ENCODE measurements at regions not wholly inside any gene's neighbourhood (a gene's known extent, or its start where the extent isn't known, plus 50 kb on each side); places are given as distances from the start of the nearest gene placed in this dataset.

- no peak for TF ChIP-seq CTCF (conservative IDR thresholded peaks at IDR 0.05; ENCODE audit: low read depth, low read length)
- no peak for TF ChIP-seq EZH2 (IDR thresholded peaks at IDR 0.05; ENCODE audit: borderline replicate concordance, low read depth, low read length, poor library complexity, severe bottlenecking)
Measured at GRCh38 chr12:131408036-131408365, 302.9 kb upstream of the SFSWAP start.
